Keratinocyte (primary cell): ENCODE measurements at regions not wholly inside any gene's neighbourhood (a gene's known extent, or its start where the extent isn't known, plus 50 kb on each side); places are given as distances from the start of the nearest gene placed in this dataset.

ENCODE experiments used
- DNase-seq: peaks from one replicate; pipeline ENCODE4 v3.0.0-alpha.2; 2011; ENCODE audit warnings: low read depth, missing footprints, low spot score
- FAIRE-seq: peaks from 2 replicates; lab custom pipeline; 2011; peaks lifted over from hg19 to GRCh38; lab: Jason Lieb, UNC
- H2AFZ ChIP-seq: 2 replicates; pipeline ENCODE4 v1.6.0; 2012; ENCODE audit warnings: low read length, control low read depth, inconsistent platforms; ENCODE audit not compliant: control insufficient read depth
- H3K27ac ChIP-seq: 2 replicates; pipeline ENCODE4 v1.5.1; 2011; ENCODE audit warnings: low read length; ENCODE audit not compliant: control insufficient read depth, insufficient read depth
- H3K27me3 ChIP-seq: 3 replicates; pipeline ENCODE4 v1.6.0; 2011; ENCODE audit warnings: low read length; ENCODE audit not compliant: control insufficient read depth, insufficient read depth; ENCODE audit errors: extremely low read depth
- H3K36me3 ChIP-seq, 2 experiments: 2 replicates in 1 of 2; 3 replicates in 1 of 2; pipeline ENCODE4 v1.5.1; 2011; ENCODE audit warnings: low read length in 2 of 2, mild to moderate bottlenecking in 1 of 2; ENCODE audit not compliant: control insufficient read depth in 2 of 2, insufficient read depth in 2 of 2; ENCODE audit errors: extremely low read depth in 1 of 2
- H3K4me1 ChIP-seq: 3 replicates; pipeline ENCODE4 v1.5.1; 2011; ENCODE audit warnings: low read length; ENCODE audit not compliant: control insufficient read depth, insufficient read depth; ENCODE audit errors: extremely low read depth
- H3K4me2 ChIP-seq: 3 replicates; pipeline ENCODE4 v1.6.0; 2011; ENCODE audit warnings: low read depth, low read length; ENCODE audit not compliant: control insufficient read depth, insufficient read depth; ENCODE audit errors: extremely low read depth
- H3K4me3 ChIP-seq, 3 experiments: fragments of 200-600 bp in 1 of 3; sonication (generic) in 1 of 3; 2 replicates in 2 of 3; 3 replicates in 1 of 3; pipeline ENCODE4 v1.5.1; 2011 to 2016; ENCODE audit warnings: low read length in 3 of 3, mild to moderate bottlenecking in 3 of 3, control low read depth in 2 of 3, inconsistent platforms in 1 of 3, low read depth in 1 of 3, mixed read lengths in 1 of 3, mixed run types in 1 of 3, moderate library complexity in 1 of 3; ENCODE audit not compliant: control insufficient read depth in 2 of 3, insufficient read depth in 2 of 3; ENCODE audit errors: extremely low read depth in 1 of 3
- H3K79me2 ChIP-seq: 2 replicates; pipeline ENCODE4 v1.6.0; 2012; ENCODE audit warnings: low read length; ENCODE audit not compliant: control insufficient read depth, insufficient read depth
- H3K9ac ChIP-seq: 3 replicates; pipeline ENCODE4 v1.6.0; 2011; ENCODE audit warnings: low read length; ENCODE audit not compliant: control insufficient read depth, insufficient read depth; ENCODE audit errors: extremely low read depth
- H3K9me1 ChIP-seq: 3 replicates; pipeline ENCODE4 v1.6.0; 2011; ENCODE audit warnings: low read length; ENCODE audit not compliant: control insufficient read depth, insufficient read depth; ENCODE audit errors: extremely low read depth
- H3K9me3 ChIP-seq: 2 replicates; pipeline ENCODE4 v1.5.1; 2012; ENCODE audit warnings: low read depth, low read length; ENCODE audit not compliant: control insufficient read depth
- H4K20me1 ChIP-seq: 3 replicates; pipeline ENCODE4 v1.6.0; 2011; ENCODE audit warnings: low read length; ENCODE audit not compliant: control insufficient read depth, insufficient read depth; ENCODE audit errors: extremely low read depth
- CTCF ChIP-seq, 3 experiments: IDR thresholded peaks in 1 of 3; conservative IDR thresholded peaks in 1 of 3; optimal IDR thresholded peaks in 1 of 3; 2 replicates in 2 of 3; 3 replicates in 1 of 3; pipeline versions ENCODE3 to v1.5.1; 2011; ENCODE audit warnings: low read length in 3 of 3, mild to moderate bottlenecking in 3 of 3, moderate library complexity in 2 of 3, control low read depth in 1 of 3, inconsistent platforms in 1 of 3; ENCODE audit not compliant: insufficient read depth in 2 of 3; ENCODE audit errors: extremely low read depth in 1 of 3
- EZH2 ChIP-seq: IDR thresholded peaks from one replicate; pipeline ENCODE4 v1.6.1; 2012; ENCODE audit warnings: inconsistent platforms, mild to moderate bottlenecking, low read length, moderate library complexity
- dilution Hi-C: fragments of 300-500 bp; cut with MboI; formaldehyde crosslinking; loops from one replicate; pipeline ENCODE4 v1.7.0; 2020; ENCODE audit warnings: low sequenced_read_pairs; ENCODE audit not compliant: extremely low pct_ligation_motif_present

- FAIRE-seq (peak; percentile 13), DNase-seq (no peak)
- TF ChIP-seq CTCF (optimal IDR thresholded peaks at IDR 0.05 in 1 of 3, IDR thresholded peaks at IDR 0.05 in 1 of 3, conservative IDR thresholded peaks at IDR 0.05 in 1 of 3; ENCODE audit: extremely low read depth in 1 of 3, insufficient read depth in 2 of 3, low read length in 3 of 3), result no peak
- no peak for TF ChIP-seq EZH2
- H3K27me3 ChIP-seq, result no peaks in the 10 kb centered on the region
- no peaks in the 10 kb centered on the region for H3K4me1 ChIP-seq
- no peaks in the 10 kb centered on the region for H3K9me1 ChIP-seq
- H3K4me2 ChIP-seq, result no peak overlapping the region
- no peak overlapping the region for H2AFZ ChIP-seq
- no peaks in the 10 kb centered on the region for H3K36me3 ChIP-seq
- dilution Hi-C loops, result no loop called here
- H3K4me3 ChIP-seq, result no peak overlapping the region
- H3K9ac ChIP-seq, result no peak overlapping the region
- H3K9me3 ChIP-seq, result no peaks in the 10 kb centered on the region
- H3K27ac ChIP-seq, result no peak overlapping the region
- H4K20me1 ChIP-seq, result no peaks in the 10 kb centered on the region
- H3K79me2 ChIP-seq, result no peaks in the 10 kb centered on the region
Measured at GRCh38 chr2:143875295-143876233, 644.4 kb downstream of the ZEB2 start.

- Histone ChIP-seq H3K79me2 (no peaks in the 10 kb centered on the region), H3K27ac (no peak overlapping the region), H3K9ac (no peak overlapping the region), H3K27me3 (no peaks in the 10 kb centered on the region), H3K4me2 (no peak overlapping the region), H3K9me3 (no peaks in the 10 kb centered on the region), H3K9me1 (no peaks in the 10 kb centered on the region), H4K20me1 (no peaks in the 10 kb centered on the region), H3K4me1 (no peaks in the 10 kb centered on the region), H2AFZ (no peak overlapping the region), H3K36me3 (no peaks in the 10 kb centered on the region), H3K4me3 (no peak overlapping the region)
- TF ChIP-seq EZH2 (no peak), CTCF (optimal IDR thresholded peaks at IDR 0.05 in 1 of 3, IDR thresholded peaks at IDR 0.05 in 1 of 3, conservative IDR thresholded peaks at IDR 0.05 in 1 of 3; ENCODE audit: extremely low read depth in 1 of 3, insufficient read depth in 2 of 3, low read length in 3 of 3) (no peak)
- no peak for FAIRE-seq
- no peak for DNase-seq
- dilution Hi-C loops, result no loop called here
Measured at GRCh38 chr2:143873886-143874285, 646.0 kb downstream of the ZEB2 start.
